OCI-LY7 (cell line): ENCODE measurements at regions not wholly inside any gene's neighbourhood (a gene's known extent, or its start where the extent isn't known, plus 50 kb on each side); places are given as distances from the start of the nearest gene placed in this dataset.
A peak's percentile ranks its signal among the peaks of the same experiment; 100 is the strongest.

Experiments used
- BruUV-seq: library from RNA; stranded (reverse); fragments of 400-500 nt; replicated peaks from 2 replicates; lab custom pipeline; 2021; lab: Mats Ljungman, UMichigan
- CTCF ChIA-PET: fragments of 300-600 bp; sonication (Branson Sonifier 250); formaldehyde crosslinking; loops from one replicate; lab custom pipeline; 2022; ENCODE audit warnings: antibody characterized with exemption; ENCODE audit not compliant: unreplicated experiment; lab: Charles Lee
- POLR2A ChIA-PET: fragments of 300-600 bp; sonication (Branson Sonifier 250); formaldehyde crosslinking; loops from one replicate; lab custom pipeline; 2022; ENCODE audit warnings: antibody characterized with exemption; lab: Charles Lee
- DNase-seq: peaks from one replicate; pipeline ENCODE4 v3.0.0-alpha.2; 2015; ENCODE audit warnings: low spot score
- H2AFZ ChIP-seq: fragments of 200-600 bp; sonication (generic), shearing (Covaris generic); 2 replicates; pipeline ENCODE4 v1.6.1; 2014; ENCODE audit warnings: mild to moderate bottlenecking, antibody characterized with exemption, low read length, moderate library complexity
- H3K27ac ChIP-seq: fragments of 200-600 bp; sonication (generic); 2 replicates; pipeline ENCODE4 v1.5.1; 2014; ENCODE audit warnings: mixed run types, low read depth, mild to moderate bottlenecking, moderate library complexity, low read length, inconsistent platforms; ENCODE audit not compliant: poor library complexity, severe bottlenecking
- H3K36me3 ChIP-seq: fragments of 200-600 bp; sonication (generic); 2 replicates; pipeline ENCODE4 v1.6.1; 2014; ENCODE audit warnings: mild to moderate bottlenecking, antibody characterized with exemption, low read length, moderate library complexity, mixed read lengths; ENCODE audit not compliant: insufficient read depth
- H3K4me1 ChIP-seq: fragments of 200-600 bp; sonication (generic); 2 replicates; pipeline ENCODE4 v1.5.1; 2014; ENCODE audit warnings: mild to moderate bottlenecking, low read length; ENCODE audit not compliant: insufficient read depth, poor library complexity, severe bottlenecking
- H3K4me2 ChIP-seq: fragments of 200-600 bp; sonication (generic); 2 replicates; pipeline ENCODE4 v1.6.1; 2014; ENCODE audit warnings: mild to moderate bottlenecking, low read length
- H3K4me3 ChIP-seq: fragments of 200-600 bp; sonication (generic); 2 replicates; pipeline ENCODE4 v1.5.1; 2014; ENCODE audit warnings: mild to moderate bottlenecking, low read depth, low read length; ENCODE audit not compliant: poor library complexity, severe bottlenecking
- H3K79me2 ChIP-seq: fragments of 200-600 bp; sonication (generic); 2 replicates; pipeline ENCODE4 v1.6.1; 2016; ENCODE audit warnings: low read depth, mild to moderate bottlenecking, low read length, moderate library complexity, mixed read lengths; ENCODE audit not compliant: insufficient read depth
- H3K9me2 ChIP-seq: fragments of 200-600 bp; sonication (generic); 2 replicates; pipeline ENCODE4 v1.6.1; 2016; ENCODE audit warnings: mild to moderate bottlenecking, low read length, mixed read lengths; ENCODE audit not compliant: insufficient read depth
- H3K9me3 ChIP-seq: fragments of 200-600 bp; sonication (generic); 2 replicates; pipeline ENCODE4 v1.6.1; 2014; ENCODE audit warnings: mild to moderate bottlenecking, mixed run types, low read length, mixed read lengths
- H4K20me1 ChIP-seq: fragments of 200-600 bp; sonication (generic); 2 replicates; pipeline ENCODE4 v1.6.1; 2014; ENCODE audit warnings: mild to moderate bottlenecking, antibody characterized with exemption, low read length, moderate library complexity, mixed read lengths; ENCODE audit not compliant: insufficient read depth
- EZH2phosphoT487 ChIP-seq: fragments of 200-600 bp; sonication (generic); IDR thresholded peaks from 2 replicates; pipeline ENCODE4 v1.6.1; 2018; ENCODE audit warnings: low read depth, borderline replicate concordance, mild to moderate bottlenecking, mixed run types, antibody characterized with exemption, low read length, moderate library complexity, mixed read lengths
- intact Hi-C: fragments of 100-400 bp; cut with micrococcal nuclease; formaldehyde crosslinking; loops from one replicate; pipeline ENCODE4 v1.10.0; 2022; ENCODE audit not compliant: unreplicated experiment
- TF ChIP-seq, protein P1 (sequence below): fragments of 200-600 bp; sonication (generic); conservative IDR thresholded peaks from 2 replicates; pipeline ENCODE4 v1.5.1; 2014; ENCODE audit warnings: mild to moderate bottlenecking, antibody characterized with exemption, low read length, moderate library complexity, mixed read lengths

DNA sequence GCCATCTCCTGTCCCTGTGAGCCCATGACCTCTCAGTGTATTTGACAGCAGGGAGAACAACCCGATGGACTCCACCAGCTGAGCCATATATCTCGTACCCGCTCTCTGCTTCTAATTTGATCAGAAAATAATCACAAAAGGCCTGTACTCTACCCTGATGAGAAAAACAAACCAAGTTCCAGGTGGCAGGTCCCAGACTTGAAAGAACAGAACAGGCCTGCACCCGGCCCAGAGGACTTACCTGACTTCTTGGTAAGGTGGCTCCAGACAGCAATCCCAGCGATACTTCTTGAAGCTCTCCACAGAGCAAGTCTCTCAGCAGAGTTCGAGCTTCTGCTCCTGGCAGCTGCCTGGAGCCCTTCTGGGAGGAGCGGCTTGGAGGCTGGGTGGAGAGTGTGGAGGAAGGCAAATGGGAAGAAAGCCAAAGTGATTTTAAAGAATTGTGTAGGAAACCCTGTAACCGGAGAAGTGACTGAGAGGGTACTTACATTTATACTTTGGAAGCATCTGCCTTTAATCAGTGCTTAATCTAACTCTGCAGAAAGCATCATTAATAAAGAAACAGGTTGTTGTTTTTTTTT is 91.6 kb downstream of the SCN11A start:
- Histone ChIP-seq H2AFZ (peak overlapping the region; percentile 93), H3K4me1 (no peaks in the 10 kb centered on the region), H3K9me3 (no peaks in the 10 kb centered on the region), H3K79me2 (no peaks in the 10 kb centered on the region), H3K9me2 (no peaks in the 10 kb centered on the region), H4K20me1 (no peaks in the 10 kb centered on the region), H3K4me2 (no peak overlapping the region), H3K36me3 (no peaks in the 10 kb centered on the region), H3K4me3 (no peak overlapping the region), H3K27ac (no peak overlapping the region)
- intact Hi-C loops: no loop called here
- ChIA-PET CTCF (no interaction called here), POLR2A (interaction anchor here (1.2 kb wide), 1 partner anchor 12 kb away, joined by 11 read pairs; no protein-coding TSS in a partner anchor)
- DNase-seq: no peak
- no peak for TF ChIP-seq EZH2phosphoT487
- TF ChIP-seq, protein P1, sequence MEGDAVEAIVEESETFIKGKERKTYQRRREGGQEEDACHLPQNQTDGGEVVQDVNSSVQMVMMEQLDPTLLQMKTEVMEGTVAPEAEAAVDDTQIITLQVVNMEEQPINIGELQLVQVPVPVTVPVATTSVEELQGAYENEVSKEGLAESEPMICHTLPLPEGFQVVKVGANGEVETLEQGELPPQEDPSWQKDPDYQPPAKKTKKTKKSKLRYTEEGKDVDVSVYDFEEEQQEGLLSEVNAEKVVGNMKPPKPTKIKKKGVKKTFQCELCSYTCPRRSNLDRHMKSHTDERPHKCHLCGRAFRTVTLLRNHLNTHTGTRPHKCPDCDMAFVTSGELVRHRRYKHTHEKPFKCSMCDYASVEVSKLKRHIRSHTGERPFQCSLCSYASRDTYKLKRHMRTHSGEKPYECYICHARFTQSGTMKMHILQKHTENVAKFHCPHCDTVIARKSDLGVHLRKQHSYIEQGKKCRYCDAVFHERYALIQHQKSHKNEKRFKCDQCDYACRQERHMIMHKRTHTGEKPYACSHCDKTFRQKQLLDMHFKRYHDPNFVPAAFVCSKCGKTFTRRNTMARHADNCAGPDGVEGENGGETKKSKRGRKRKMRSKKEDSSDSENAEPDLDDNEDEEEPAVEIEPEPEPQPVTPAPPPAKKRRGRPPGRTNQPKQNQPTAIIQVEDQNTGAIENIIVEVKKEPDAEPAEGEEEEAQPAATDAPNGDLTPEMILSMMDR: no peak
- BruUV-seq: no TSS peak

DNA sequence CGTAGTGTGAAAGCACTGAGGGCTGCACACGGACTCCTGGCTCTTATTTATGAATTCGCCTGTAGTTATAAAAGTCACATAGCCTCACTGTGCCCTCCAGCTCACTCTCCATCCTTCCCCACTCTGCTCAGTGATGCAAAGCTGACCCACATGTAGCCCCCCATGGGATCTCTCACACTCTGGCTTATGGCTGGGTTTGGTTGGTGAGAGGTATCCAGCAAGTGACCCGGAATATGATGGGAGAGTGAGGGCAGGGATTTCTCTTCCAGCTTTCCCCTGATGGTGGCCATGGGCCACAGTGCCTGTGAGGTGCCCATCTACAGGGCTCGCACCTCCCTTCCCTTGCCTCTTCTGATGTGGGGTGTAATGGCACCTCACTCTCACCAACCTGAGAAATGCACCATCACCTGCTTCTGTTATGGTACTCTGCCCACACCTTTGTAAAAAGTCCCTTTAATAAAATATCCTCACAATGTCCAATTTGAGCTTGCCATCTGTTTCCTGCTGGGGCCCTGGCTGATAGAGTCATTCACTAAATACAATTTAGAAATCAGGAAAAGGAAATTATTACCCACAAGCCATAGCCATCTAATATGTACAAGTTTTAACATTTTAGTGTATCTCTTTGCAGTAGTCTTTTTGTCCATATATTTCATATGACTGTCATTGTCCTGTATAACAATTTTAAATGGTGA is 93.6 kb downstream of the SCN11A start:
- TF ChIP-seq EZH2phosphoT487: no peak
- TF ChIP-seq, protein P1: no peak
- intact Hi-C loops: no loop called here
- Histone ChIP-seq H2AFZ (no peak overlapping the region), H3K4me2 (no peak overlapping the region), H3K4me3 (no peak overlapping the region), H3K4me1 (no peaks in the 10 kb centered on the region), H3K27ac (no peak overlapping the region), H3K9me3 (no peaks in the 10 kb centered on the region), H4K20me1 (no peaks in the 10 kb centered on the region), H3K9me2 (no peaks in the 10 kb centered on the region), H3K36me3 (no peaks in the 10 kb centered on the region), H3K79me2 (no peaks in the 10 kb centered on the region)
- ChIA-PET POLR2A (no interaction called here), CTCF (no interaction called here)
- DNase-seq: no peak
- BruUV-seq: no TSS peak

DNA sequence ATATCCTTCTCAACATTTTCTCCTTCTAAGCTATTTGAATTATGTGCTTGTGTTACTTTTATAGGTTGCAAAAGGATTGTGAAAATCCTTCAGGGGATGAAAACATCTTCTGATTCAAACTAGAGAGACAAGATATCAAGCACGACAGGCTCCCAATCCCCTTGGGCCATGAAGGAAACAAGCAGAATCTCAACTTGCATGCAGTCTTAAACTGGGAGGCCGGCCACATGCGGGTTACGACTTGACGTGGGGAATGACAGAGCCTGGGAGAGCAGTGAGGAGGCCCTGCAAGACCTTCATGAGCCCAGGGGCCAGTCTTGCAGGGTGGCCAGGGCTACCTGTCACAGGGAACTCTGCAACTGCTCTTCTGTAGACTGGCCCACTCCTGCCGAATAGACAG is 94.4 kb downstream of the SCN11A start:
- POLR2A ChIA-PET: no interaction called here
- BruUV-seq: no TSS peak
- Histone ChIP-seq H3K27ac (no peak overlapping the region), H3K79me2 (no peaks in the 10 kb centered on the region), H3K9me2 (no peaks in the 10 kb centered on the region), H3K36me3 (no peaks in the 10 kb centered on the region), H3K4me1 (no peaks in the 10 kb centered on the region), H3K4me2 (no peak overlapping the region), H2AFZ (no peak overlapping the region), H4K20me1 (no peaks in the 10 kb centered on the region), H3K4me3 (no peak overlapping the region), H3K9me3 (no peaks in the 10 kb centered on the region)
- CTCF ChIA-PET: no interaction called here
- no peak for TF ChIP-seq EZH2phosphoT487
- TF ChIP-seq, protein P1: no peak
- DNase-seq: no peak
- intact Hi-C loops: no loop called here
